Epithelial cell of esophagus (primary cell): ENCODE measurements at regions not wholly inside any gene's neighbourhood (a gene's known extent, or its start where the extent isn't known, plus 50 kb on each side); places are given as distances from the start of the nearest gene placed in this dataset.

Experiments used
- DNase-seq: peaks from one replicate; pipeline ENCODE4 v3.0.0; 2010; ENCODE audit warnings: low read depth
- H3K4me3 ChIP-seq: 2 replicates; pipeline ENCODE4 v1.5.1; 2011; ENCODE audit warnings: mild to moderate bottlenecking, low read length, control low read depth
- TF ChIP-seq, protein P1 (sequence below): IDR thresholded peaks from 2 replicates; pipeline ENCODE4 v1.5.1; 2011; ENCODE audit warnings: low read depth, mild to moderate bottlenecking, low read length, control low read depth, inconsistent platforms; ENCODE audit not compliant: insufficient read depth; ENCODE audit errors: missing control alignments

DNA sequence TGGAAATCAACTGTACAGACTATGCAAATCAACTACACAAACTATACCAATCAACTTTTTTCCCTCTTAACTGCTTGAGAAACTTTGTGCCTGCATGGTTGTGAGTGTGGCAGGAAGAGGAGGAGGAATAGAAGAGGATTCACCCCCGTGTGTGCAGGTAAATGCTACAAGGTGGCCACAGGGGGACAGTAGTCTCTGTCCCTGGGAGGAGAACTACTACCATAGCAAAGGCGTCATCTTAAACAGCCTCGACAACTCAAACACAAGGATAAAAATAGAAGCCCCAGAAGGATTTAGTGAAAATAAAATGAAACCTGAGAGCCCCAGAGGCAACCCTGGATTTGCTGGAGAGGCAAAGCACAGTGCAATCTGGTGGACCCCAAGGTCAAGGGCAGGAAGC is 199.5 kb upstream of the DYNLRB2 start:
- no peak for DNase-seq
- no peak overlapping the region for H3K4me3 ChIP-seq
- TF ChIP-seq, protein P1, sequence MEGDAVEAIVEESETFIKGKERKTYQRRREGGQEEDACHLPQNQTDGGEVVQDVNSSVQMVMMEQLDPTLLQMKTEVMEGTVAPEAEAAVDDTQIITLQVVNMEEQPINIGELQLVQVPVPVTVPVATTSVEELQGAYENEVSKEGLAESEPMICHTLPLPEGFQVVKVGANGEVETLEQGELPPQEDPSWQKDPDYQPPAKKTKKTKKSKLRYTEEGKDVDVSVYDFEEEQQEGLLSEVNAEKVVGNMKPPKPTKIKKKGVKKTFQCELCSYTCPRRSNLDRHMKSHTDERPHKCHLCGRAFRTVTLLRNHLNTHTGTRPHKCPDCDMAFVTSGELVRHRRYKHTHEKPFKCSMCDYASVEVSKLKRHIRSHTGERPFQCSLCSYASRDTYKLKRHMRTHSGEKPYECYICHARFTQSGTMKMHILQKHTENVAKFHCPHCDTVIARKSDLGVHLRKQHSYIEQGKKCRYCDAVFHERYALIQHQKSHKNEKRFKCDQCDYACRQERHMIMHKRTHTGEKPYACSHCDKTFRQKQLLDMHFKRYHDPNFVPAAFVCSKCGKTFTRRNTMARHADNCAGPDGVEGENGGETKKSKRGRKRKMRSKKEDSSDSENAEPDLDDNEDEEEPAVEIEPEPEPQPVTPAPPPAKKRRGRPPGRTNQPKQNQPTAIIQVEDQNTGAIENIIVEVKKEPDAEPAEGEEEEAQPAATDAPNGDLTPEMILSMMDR: no peak

DNA sequence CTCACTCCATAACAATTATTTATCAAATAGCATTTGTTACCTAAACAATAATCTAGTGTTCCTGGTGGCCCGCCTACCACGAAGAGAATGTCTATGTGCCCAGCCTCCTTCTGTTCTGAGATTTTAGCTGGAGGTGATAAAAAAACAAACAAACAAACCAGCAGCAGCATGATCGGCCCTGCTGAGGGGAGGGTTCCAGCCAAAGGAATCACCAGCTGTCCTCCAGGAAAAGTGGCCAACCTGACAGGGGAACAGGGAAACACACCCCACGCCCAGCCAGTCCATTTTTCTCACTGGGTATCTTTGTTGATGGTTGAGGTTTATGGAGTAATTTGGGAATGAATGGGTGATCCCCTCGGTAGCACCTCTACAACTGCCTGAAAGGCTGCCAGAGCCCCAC is 203.0 kb upstream of the DYNLRB2 start:
- TF ChIP-seq, protein P1: no peak
- no peak overlapping the region for H3K4me3 ChIP-seq
- DNase-seq: no peak

DNA sequence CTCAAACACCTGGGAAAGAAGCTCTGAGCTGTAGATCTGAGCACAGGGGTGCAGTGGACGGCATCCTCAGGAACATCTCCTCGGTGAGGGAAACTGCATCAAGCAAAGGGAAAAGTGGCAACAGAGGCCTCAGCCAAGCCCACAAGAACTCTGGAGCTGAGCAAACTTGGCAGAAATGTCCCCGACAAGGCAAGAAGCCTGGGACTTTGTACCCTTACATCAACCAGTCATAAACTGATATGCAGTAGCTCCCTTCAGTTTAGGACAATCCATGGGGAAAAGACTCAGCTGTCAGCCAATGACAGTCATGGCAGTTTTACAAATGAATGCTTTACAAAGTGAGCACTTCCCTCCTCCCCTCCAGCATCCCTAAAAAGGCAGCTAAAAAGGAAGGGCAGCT is 210.0 kb upstream of the DYNLRB2 start:
- no peak overlapping the region for H3K4me3 ChIP-seq
- DNase-seq: no peak
- TF ChIP-seq, protein P1: no peak

DNA sequence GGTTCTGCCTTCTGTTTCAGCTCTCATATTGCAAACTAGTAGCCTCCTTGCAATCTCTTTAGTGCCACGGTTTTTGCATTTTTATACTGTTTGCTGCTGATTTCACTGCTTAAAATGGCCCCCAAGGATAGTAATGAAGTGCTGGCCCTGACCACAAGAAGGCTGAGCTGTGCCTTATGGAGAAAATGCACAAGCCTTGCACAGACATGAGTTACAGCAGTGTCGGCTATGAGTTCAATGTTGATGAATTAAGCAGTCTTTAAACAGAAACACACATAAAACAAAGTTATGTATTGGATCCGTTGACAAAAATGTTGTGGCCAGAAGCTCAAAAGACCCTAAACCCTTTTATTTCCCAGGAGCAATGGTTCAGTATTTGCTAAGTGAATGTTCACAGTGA is 210.6 kb upstream of the DYNLRB2 start:
- TF ChIP-seq, protein P1: no peak
- H3K4me3 ChIP-seq: no peak overlapping the region
- no peak for DNase-seq

DNA sequence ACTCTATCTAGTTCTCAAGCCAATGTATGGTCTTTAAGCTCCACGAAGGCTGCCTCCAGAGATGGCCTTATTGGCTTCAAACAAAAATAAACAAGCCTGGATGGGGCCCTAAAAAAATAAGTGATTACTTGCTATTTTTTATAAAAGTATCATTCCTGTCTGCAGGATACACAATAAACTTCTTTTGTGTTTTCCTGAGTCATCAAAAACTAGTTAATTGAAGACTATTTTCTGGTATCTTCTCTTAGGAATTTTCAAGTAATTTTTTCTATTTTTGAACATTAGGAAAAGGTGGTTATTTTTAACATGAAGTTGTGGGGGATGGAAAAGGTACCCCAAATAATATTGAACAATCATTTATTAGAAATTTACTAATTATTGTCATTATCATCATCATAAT is 213.1 kb upstream of the DYNLRB2 start:
- DNase-seq: no peak
- H3K4me3 ChIP-seq: no peak overlapping the region
- TF ChIP-seq, protein P1: no peak

DNA sequence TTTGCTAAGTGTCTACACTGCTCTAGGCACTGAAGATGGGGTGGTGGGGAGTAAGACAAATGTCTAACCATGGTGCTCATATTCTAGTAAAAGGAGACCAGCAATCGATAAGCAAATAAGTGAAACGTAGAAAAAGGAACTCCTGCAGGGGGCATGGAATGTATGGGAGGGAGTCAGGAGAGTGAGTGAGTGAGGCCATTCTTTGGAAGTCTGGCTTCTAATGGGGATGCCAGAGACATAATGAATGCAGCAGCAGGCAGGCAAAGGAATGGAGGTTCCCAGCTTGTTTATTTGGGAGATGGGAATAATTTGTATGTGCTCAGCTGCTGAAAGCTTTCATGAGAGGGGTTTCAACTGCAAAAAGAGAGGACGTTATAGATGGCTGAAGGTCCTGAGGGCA is 216.4 kb upstream of the DYNLRB2 start:
- no peak for DNase-seq
- no peak overlapping the region for H3K4me3 ChIP-seq
- TF ChIP-seq, protein P1: no peak

DNA sequence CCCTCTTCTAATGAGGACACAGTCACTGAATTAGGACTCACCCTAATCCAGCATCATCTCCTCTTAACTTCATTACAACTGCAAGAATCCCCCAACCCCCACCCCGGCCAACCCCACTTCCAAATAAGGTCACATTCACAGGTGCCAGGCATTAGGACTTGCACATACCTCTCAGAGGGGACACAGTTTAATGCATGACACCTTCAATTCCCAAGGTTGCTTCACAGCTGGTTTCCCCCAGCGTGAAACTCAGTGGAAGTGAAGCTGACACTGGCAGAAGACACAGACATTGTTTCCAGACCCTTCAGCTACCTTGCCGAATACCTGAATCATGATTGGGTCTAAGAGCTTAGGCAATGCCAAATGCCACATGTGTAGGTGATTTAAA is 217.0 kb upstream of the DYNLRB2 start:
- no peak overlapping the region for H3K4me3 ChIP-seq
- no peak for DNase-seq
- TF ChIP-seq, protein P1: no peak
